Erythroblast (primary cell): ENCODE measurements at regions not wholly inside any gene's neighbourhood (a gene's known extent, or its start where the extent isn't known, plus 50 kb on each side); places are given as distances from the start of the nearest gene placed in this dataset.

ENCODE experiments used
- GATA1 ChIP-seq: IDR thresholded peaks from 2 replicates; pipeline ENCODE4 v1.6.1; 2011; ENCODE audit warnings: low read depth, mild to moderate bottlenecking, control low read depth, low read length, moderate library complexity
- POLR2A ChIP-seq: IDR thresholded peaks from 2 replicates; pipeline ENCODE4 v1.6.1; 2011; ENCODE audit warnings: mild to moderate bottlenecking, low read length

- TF ChIP-seq POLR2A (no peak), GATA1 (no peak)
Measured at GRCh38 chr2:49335546-49335945, 181.2 kb upstream of the FSHR start.
